HG03039 (cell line): ENCODE measurements at regions not wholly inside any gene's neighbourhood (a gene's known extent, or its start where the extent isn't known, plus 50 kb on each side); places are given as distances from the start of the nearest gene placed in this dataset.

Experiments
- ATAC-seq: cut with Tn5 transposase; IDR thresholded peaks from one replicate; pipeline ENCODE4 v1.9.1; 2021; ENCODE audit warnings: mild to moderate bottlenecking, moderate library complexity; ENCODE audit not compliant: unreplicated experiment

- ATAC-seq = no peak
Observed at GRCh38 chr5:133801955-133802751, 166.3 kb downstream of the C5orf15 start.

- no peak for ATAC-seq
Observed at GRCh38 chr5:133801431-133801830, 167.0 kb downstream of the C5orf15 start.

- ATAC-seq = no peak
Observed at GRCh38 chr5:133799571-133800237, 168.7 kb downstream of the C5orf15 start.

GRCh38 chr5:133797167-133797566 lies 171.3 kb downstream of the C5orf15 start:
- ATAC-seq = no peak

- no peak for ATAC-seq
Observed at GRCh38 chr5:133796186-133796585, 172.2 kb downstream of the C5orf15 start.

- no peak for ATAC-seq
Observed at GRCh38 chr5:133794771-133795415, 173.5 kb downstream of the C5orf15 start.

- no peak for ATAC-seq
Observed at GRCh38 chr5:133793756-133794465, 174.5 kb downstream of the C5orf15 start.

GRCh38 chr5:133792655-133793054 lies 175.8 kb downstream of the C5orf15 start:
- no peak for ATAC-seq

- no peak for ATAC-seq
Observed at GRCh38 chr5:133792024-133792423, 176.4 kb downstream of the C5orf15 start.

GRCh38 chr5:133790898-133791297 lies 177.5 kb downstream of the C5orf15 start:
- no peak for ATAC-seq

- ATAC-seq = no peak
Observed at GRCh38 chr5:133789428-133789827, 177.1 kb upstream of the FSTL4 start.

- no peak for ATAC-seq
Observed at GRCh38 chr5:133788121-133788520, 175.8 kb upstream of the FSTL4 start.

GRCh38 chr5:133786420-133786819 lies 174.1 kb upstream of the FSTL4 start:
- ATAC-seq = no peak

- no peak for ATAC-seq
Observed at GRCh38 chr5:133785182-133785581, 172.8 kb upstream of the FSTL4 start.

- no peak for ATAC-seq
Observed at GRCh38 chr5:133783481-133783880, 171.1 kb upstream of the FSTL4 start.

GRCh38 chr5:133782736-133783135 lies 170.4 kb upstream of the FSTL4 start:
- no peak for ATAC-seq

GRCh38 chr5:133781436-133782225 lies 169.3 kb upstream of the FSTL4 start:
- ATAC-seq = no peak

- ATAC-seq = no peak
Observed at GRCh38 chr5:133780619-133781280, 168.4 kb upstream of the FSTL4 start.

GRCh38 chr5:133779828-133780475 lies 167.6 kb upstream of the FSTL4 start:
- ATAC-seq = no peak
